WTC11 (cell line): ENCODE measurements at regions not wholly inside any gene's neighbourhood (a gene's known extent, or its start where the extent isn't known, plus 50 kb on each side); places are given as distances from the start of the nearest gene placed in this dataset.

Source experiments
- ATAC-seq: fragments of 200-7000 bp; cut with Tn5 transposase; 2 replicates; pipeline ENCODE4 v1.10.0; 2021; ENCODE audit warnings: mild to moderate bottlenecking, moderate library complexity
- CTCF ChIA-PET: fragments of 300-600 bp; sonication (Branson Sonifier 250); formaldehyde crosslinking; loops from one replicate; lab custom pipeline; 2021; ENCODE audit warnings: antibody characterized with exemption; lab: Charles Lee
- POLR2A ChIA-PET: fragments of 350-600 bp; sonication (Branson Sonifier 250); formaldehyde crosslinking; loops from one replicate; lab custom pipeline; 2021; ENCODE audit warnings: antibody characterized with exemption; lab: Charles Lee
- DNase-seq: peaks from one replicate; pipeline ENCODE4 v3.0.0; 2021; ENCODE audit warnings: low spot score
- H3K27ac Mint-ChIP-seq: 2 replicates; pipeline ENCODE4 v1.8.0; 2021; ENCODE audit warnings: mixed read lengths
- H3K27me3 Mint-ChIP-seq: 2 replicates; pipeline ENCODE4 v1.8.0; 2021; ENCODE audit warnings: low read depth, mild to moderate bottlenecking, moderate library complexity, mixed read lengths
- H3K36me3 Mint-ChIP-seq: 2 replicates; pipeline ENCODE4 v1.8.0; 2021; ENCODE audit warnings: mixed read lengths
- H3K4me1 Mint-ChIP-seq: 2 replicates; pipeline ENCODE4 v1.8.0; 2022; ENCODE audit warnings: mixed read lengths
- H3K4me3 Mint-ChIP-seq: 2 replicates; pipeline ENCODE4 v1.8.0; 2021; ENCODE audit warnings: mild to moderate bottlenecking, moderate library complexity, mixed read lengths
- H3K9me3 Mint-ChIP-seq: 2 replicates; pipeline ENCODE4 v1.8.0; 2021; ENCODE audit warnings: mixed read lengths
- AR ChIP-seq: fragments of 250-450 bp; sonication (Bioruptor Pico); IDR thresholded peaks from 2 replicates; pipeline ENCODE4 v1.9.0; 2021; ENCODE audit warnings: mild to moderate bottlenecking
- CBFB ChIP-seq: sonication (generic); formaldehyde crosslinking; IDR thresholded peaks from 2 replicates; pipeline ENCODE4 v1.8.1; 2022; ENCODE audit warnings: mild to moderate bottlenecking, low read depth, missing genetic modification reagents
- EMX1 ChIP-seq: fragments of 250-450 bp; sonication (Bioruptor Pico); IDR thresholded peaks from 2 replicates; pipeline ENCODE4 v1.8.0; 2021; ENCODE audit warnings: mild to moderate bottlenecking
- ETV6 ChIP-seq: sonication (generic); formaldehyde crosslinking; IDR thresholded peaks from 2 replicates; pipeline ENCODE4 v1.8.1; 2022; ENCODE audit warnings: mild to moderate bottlenecking, missing genetic modification reagents
- FOXK1 ChIP-seq: sonication (generic); formaldehyde crosslinking; IDR thresholded peaks from 2 replicates; pipeline ENCODE4 v1.8.0; 2022; ENCODE audit warnings: mild to moderate bottlenecking, moderate library complexity, missing genetic modification reagents
- GTF2I ChIP-seq: fragments of 250-450 bp; sonication (Bioruptor Pico); conservative IDR thresholded peaks from 2 replicates; pipeline ENCODE4 v1.4.0; 2021; ENCODE audit warnings: mild to moderate bottlenecking
- MLX ChIP-seq: sonication (generic); formaldehyde crosslinking; IDR thresholded peaks from 2 replicates; pipeline ENCODE4 v1.8.1; 2023; ENCODE audit warnings: mild to moderate bottlenecking, missing genetic modification reagents, moderate library complexity
- NFYB ChIP-seq: sonication (generic); formaldehyde crosslinking; conservative IDR thresholded peaks from 2 replicates; pipeline ENCODE4 v1.8.0; 2022; ENCODE audit warnings: low read depth, missing genetic modification reagents
- PRDM15 ChIP-seq: sonication (generic); formaldehyde crosslinking; IDR thresholded peaks from 2 replicates; pipeline ENCODE4 v1.8.0; 2022; ENCODE audit warnings: missing genetic modification reagents
- RORB ChIP-seq: fragments of 250-450 bp; sonication (Bioruptor Pico); IDR thresholded peaks from 2 replicates; pipeline ENCODE4 v1.9.0; 2021; ENCODE audit warnings: mild to moderate bottlenecking
- SMAD3 ChIP-seq: sonication (generic); formaldehyde crosslinking; IDR thresholded peaks from 2 replicates; pipeline ENCODE4 v1.8.0; 2022; ENCODE audit warnings: missing genetic modification reagents, mild to moderate bottlenecking, borderline replicate concordance
- SOX15 ChIP-seq: fragments of 250-450 bp; sonication (Bioruptor Pico); IDR thresholded peaks from 2 replicates; pipeline ENCODE4 v1.9.0; 2021; ENCODE audit warnings: mild to moderate bottlenecking
- TCF7 ChIP-seq: sonication (generic); formaldehyde crosslinking; IDR thresholded peaks from 2 replicates; pipeline ENCODE4 v1.8.0; 2022; ENCODE audit warnings: mild to moderate bottlenecking, low read depth, missing genetic modification reagents, moderate library complexity
- TP53 ChIP-seq: sonication (generic); formaldehyde crosslinking; IDR thresholded peaks from 2 replicates; pipeline ENCODE4 v1.8.1; 2023; ENCODE audit warnings: mild to moderate bottlenecking, missing genetic modification reagents
- ZBTB21 ChIP-seq: sonication (generic); formaldehyde crosslinking; IDR thresholded peaks from 2 replicates; pipeline ENCODE4 v1.8.1; 2023; ENCODE audit warnings: mild to moderate bottlenecking, missing genetic modification reagents, borderline replicate concordance
- ZNF121 ChIP-seq: sonication (generic); formaldehyde crosslinking; IDR thresholded peaks from 2 replicates; pipeline ENCODE4 v1.8.0; 2023; ENCODE audit warnings: missing genetic modification reagents
- ZNF232 ChIP-seq: sonication (generic); formaldehyde crosslinking; IDR thresholded peaks from 2 replicates; pipeline ENCODE4 v1.8.0; 2022; ENCODE audit warnings: mild to moderate bottlenecking, missing genetic modification reagents
- ZNF416 ChIP-seq: fragments of 250-450 bp; sonication (Bioruptor Pico); IDR thresholded peaks from 2 replicates; pipeline ENCODE4 v1.9.0; 2021; ENCODE audit warnings: mild to moderate bottlenecking, inconsistent platforms
- ZNF532 ChIP-seq: fragments of 250-450 bp; sonication (Bioruptor Pico); IDR thresholded peaks from 2 replicates; pipeline ENCODE4 v1.9.0; 2021; ENCODE audit warnings: mild to moderate bottlenecking, borderline replicate concordance
- TF ChIP-seq, protein P1 (sequence below): sonication (generic); formaldehyde crosslinking; IDR thresholded peaks from 2 replicates; pipeline ENCODE4 v1.8.0; 2023; ENCODE audit warnings: mild to moderate bottlenecking, missing genetic modification reagents

GRCh38 chr3:25252291-25252690 is 175.8 kb upstream of the RARB start:
- POLR2A ChIA-PET, result no interaction called here
- no peak for DNase-seq
- H3K27me3 Mint-ChIP-seq, result no peaks in the 10 kb centered on the region
- CTCF ChIA-PET, result no interaction called here
- no peak for TF ChIP-seq ZNF121 (CRISPR knock-in tag)
- TF ChIP-seq CBFB (CRISPR knock-in tag), result no peak
- no peak for TF ChIP-seq FOXK1 (CRISPR knock-in tag)
- no peak for TF ChIP-seq PRDM15
- TF ChIP-seq, protein P1, sequence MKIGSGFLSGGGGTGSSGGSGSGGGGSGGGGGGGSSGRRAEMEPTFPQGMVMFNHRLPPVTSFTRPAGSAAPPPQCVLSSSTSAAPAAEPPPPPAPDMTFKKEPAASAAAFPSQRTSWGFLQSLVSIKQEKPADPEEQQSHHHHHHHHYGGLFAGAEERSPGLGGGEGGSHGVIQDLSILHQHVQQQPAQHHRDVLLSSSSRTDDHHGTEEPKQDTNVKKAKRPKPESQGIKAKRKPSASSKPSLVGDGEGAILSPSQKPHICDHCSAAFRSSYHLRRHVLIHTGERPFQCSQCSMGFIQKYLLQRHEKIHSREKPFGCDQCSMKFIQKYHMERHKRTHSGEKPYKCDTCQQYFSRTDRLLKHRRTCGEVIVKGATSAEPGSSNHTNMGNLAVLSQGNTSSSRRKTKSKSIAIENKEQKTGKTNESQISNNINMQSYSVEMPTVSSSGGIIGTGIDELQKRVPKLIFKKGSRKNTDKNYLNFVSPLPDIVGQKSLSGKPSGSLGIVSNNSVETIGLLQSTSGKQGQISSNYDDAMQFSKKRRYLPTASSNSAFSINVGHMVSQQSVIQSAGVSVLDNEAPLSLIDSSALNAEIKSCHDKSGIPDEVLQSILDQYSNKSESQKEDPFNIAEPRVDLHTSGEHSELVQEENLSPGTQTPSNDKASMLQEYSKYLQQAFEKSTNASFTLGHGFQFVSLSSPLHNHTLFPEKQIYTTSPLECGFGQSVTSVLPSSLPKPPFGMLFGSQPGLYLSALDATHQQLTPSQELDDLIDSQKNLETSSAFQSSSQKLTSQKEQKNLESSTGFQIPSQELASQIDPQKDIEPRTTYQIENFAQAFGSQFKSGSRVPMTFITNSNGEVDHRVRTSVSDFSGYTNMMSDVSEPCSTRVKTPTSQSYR (CRISPR knock-in tag), result no peak
- TF ChIP-seq, all 79 proteins: peak for 0
- ATAC-seq, result no peak
- H3K36me3 Mint-ChIP-seq, result peaks cover 13% of the 10 kb centered on the region
- H3K4me3 Mint-ChIP-seq, result no peak overlapping the region
- H3K27ac Mint-ChIP-seq, result no peak overlapping the region
- peaks cover 33% of the 10 kb centered on the region for H3K9me3 Mint-ChIP-seq
- H3K4me1 Mint-ChIP-seq, result 0 out of 2 replicates have a peak, but pooled peaks cover 3% of the 10 kb centered on the region

DNA sequence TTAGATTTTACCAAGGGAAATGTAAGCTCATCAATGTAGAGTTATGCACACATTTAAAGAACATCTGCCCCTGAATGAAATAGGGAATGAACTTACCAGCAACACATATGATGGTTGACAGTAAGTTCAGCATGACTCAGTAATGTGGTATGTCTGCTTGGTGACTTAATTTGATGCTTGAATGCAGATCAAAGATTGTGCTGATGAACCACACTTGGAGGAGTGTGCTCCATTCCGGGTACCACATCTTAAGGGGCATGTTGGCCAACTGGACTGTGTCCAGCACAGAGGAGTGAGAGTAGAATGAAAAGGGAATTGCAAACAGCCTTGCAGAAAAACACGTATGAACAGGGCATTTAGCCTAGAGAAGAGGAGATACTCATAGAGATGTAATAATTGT is 171.0 kb upstream of the RARB start:
- no peak overlapping the region for H3K4me3 Mint-ChIP-seq
- no peaks in the 10 kb centered on the region for H3K36me3 Mint-ChIP-seq
- ChIA-PET POLR2A (no interaction called here), CTCF (no interaction called here)
- no peak overlapping the region for H3K27ac Mint-ChIP-seq
- peaks cover 3% of the 10 kb centered on the region; the same call in 1 of the 2 replicates for H3K4me1 Mint-ChIP-seq
- ATAC-seq (no peak), DNase-seq (no peak)
- H3K9me3 Mint-ChIP-seq, result peaks cover 13% of the 10 kb centered on the region
- no peaks in the 10 kb centered on the region for H3K27me3 Mint-ChIP-seq
- TF ChIP-seq NFYB, result no peak
- no peak for TF ChIP-seq MLX
- TF ChIP-seq ZBTB21 (CRISPR knock-in tag), result no peak
- no peak for TF ChIP-seq AR (CRISPR knock-in tag)
- no peak for TF ChIP-seq ZNF232
- no peak for TF ChIP-seq TCF7 (CRISPR knock-in tag)
- TF ChIP-seq GTF2I (CRISPR knock-in tag), result no peak
- TF ChIP-seq ETV6 (CRISPR knock-in tag), result no peak
- TF ChIP-seq RORB (CRISPR knock-in tag), result no peak
- TF ChIP-seq SMAD3 (CRISPR knock-in tag), result no peak
- no peak for TF ChIP-seq EMX1 (CRISPR knock-in tag)
- no peak for TF ChIP-seq ZNF416
- no peak for TF ChIP-seq CBFB (CRISPR knock-in tag)
- no peak for TF ChIP-seq SOX15 (CRISPR knock-in tag)
- TF ChIP-seq ZNF532 (CRISPR knock-in tag), result no peak
- TF ChIP-seq TP53 (CRISPR knock-in tag), result no peak
